ENCODE measurements at regions not wholly inside any gene's neighbourhood (a gene's known extent, or its start where the extent isn't known, plus 50 kb on each side); places are given as distances from the start of the nearest gene placed in this dataset.

- BruUV-seq (replicated peaks), result no TSS peak
- DNase-seq (ENCODE audit: low spot score), result no peak
- Histone ChIP-seq H3K4me1 (ENCODE audit: insufficient read depth, low read length, poor library complexity, severe bottlenecking) (no peaks in the 10 kb centered on the region), H3K79me2 (ENCODE audit: insufficient read depth, low read depth, low read length) (no peaks in the 10 kb centered on the region), H3K4me2 (ENCODE audit: low read length) (no peak overlapping the region), H3K9me2 (ENCODE audit: insufficient read depth, low read length) (no peaks in the 10 kb centered on the region), H2AFZ (ENCODE audit: low read length) (no peak overlapping the region), H3K9me3 (ENCODE audit: low read length) (no peaks in the 10 kb centered on the region), H3K27ac (ENCODE audit: low read depth, low read length, poor library complexity, severe bottlenecking) (no peak overlapping the region), H3K36me3 (ENCODE audit: insufficient read depth, low read length) (no peaks in the 10 kb centered on the region), H3K4me3 (ENCODE audit: low read depth, low read length, poor library complexity, severe bottlenecking) (no peak overlapping the region), H4K20me1 (ENCODE audit: insufficient read depth, low read length) (no peaks in the 10 kb centered on the region)
- intact Hi-C loops (cut with micrococcal nuclease; ENCODE audit: unreplicated experiment), result no loop called here
- ChIA-PET CTCF (ENCODE audit: unreplicated experiment) (no interaction called here), POLR2A (no interaction called here)
- no peak for TF ChIP-seq EZH2phosphoT487 (IDR thresholded peaks at IDR 0.05; ENCODE audit: borderline replicate concordance, low read depth, low read length)
- TF ChIP-seq CTCF (conservative IDR thresholded peaks at IDR 0.05; ENCODE audit: low read length), result no peak
Measured at GRCh38 chr7:96770758-96771157, 61.1 kb upstream of the SEM1 start.

DNA sequence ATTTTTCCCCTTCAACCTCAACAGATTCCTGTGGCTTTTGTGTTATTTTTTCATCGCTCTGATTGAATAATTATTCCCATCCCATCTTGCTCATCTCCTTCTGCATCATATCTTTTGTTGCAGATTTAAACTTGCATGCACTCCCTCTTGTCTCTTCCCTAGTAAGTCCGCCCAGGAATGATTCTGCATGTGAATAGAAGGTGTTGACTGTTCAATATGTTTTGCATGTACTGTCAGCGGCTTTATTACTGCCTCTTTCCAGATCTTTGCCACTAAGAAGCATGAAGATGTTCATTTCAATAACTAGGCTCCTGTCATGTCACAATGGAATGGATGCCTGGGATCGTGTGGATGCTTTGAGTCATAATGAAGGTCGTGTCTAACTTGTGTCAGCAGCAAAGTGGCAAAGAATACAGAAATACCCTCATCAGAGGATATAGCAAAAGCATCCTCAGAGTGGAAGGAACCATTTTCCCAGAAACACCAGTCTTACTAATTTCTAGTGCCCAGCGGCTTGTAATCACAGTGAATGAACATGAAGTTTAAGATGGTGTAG is 62.6 kb upstream of the SEM1 start:
- CTCF ChIA-PET (ENCODE audit: unreplicated experiment), result no interaction called here
- TF ChIP-seq CTCF (conservative IDR thresholded peaks at IDR 0.05; ENCODE audit: low read length) (no peak), EZH2phosphoT487 (IDR thresholded peaks at IDR 0.05; ENCODE audit: borderline replicate concordance, low read depth, low read length) (no peak)
- BruUV-seq (replicated peaks), result no TSS peak
- Histone ChIP-seq H3K36me3 (ENCODE audit: insufficient read depth, low read length) (no peaks in the 10 kb centered on the region), H3K9me3 (ENCODE audit: low read length) (no peaks in the 10 kb centered on the region), H3K79me2 (ENCODE audit: insufficient read depth, low read depth, low read length) (no peaks in the 10 kb centered on the region), H3K4me3 (ENCODE audit: low read depth, low read length, poor library complexity, severe bottlenecking) (no peak overlapping the region), H3K4me2 (ENCODE audit: low read length) (no peak overlapping the region), H3K4me1 (ENCODE audit: insufficient read depth, low read length, poor library complexity, severe bottlenecking) (no peaks in the 10 kb centered on the region), H2AFZ (ENCODE audit: low read length) (no peak overlapping the region), H3K27ac (ENCODE audit: low read depth, low read length, poor library complexity, severe bottlenecking) (no peak overlapping the region), H3K9me2 (ENCODE audit: insufficient read depth, low read length) (no peaks in the 10 kb centered on the region), H4K20me1 (ENCODE audit: insufficient read depth, low read length) (no peaks in the 10 kb centered on the region)
- DNase-seq (ENCODE audit: low spot score), result no peak
- intact Hi-C loops (cut with micrococcal nuclease; ENCODE audit: unreplicated experiment), result no loop called here
- POLR2A ChIA-PET, result no interaction called here

- intact Hi-C loops (cut with micrococcal nuclease; ENCODE audit: unreplicated experiment), result no loop called here
- Histone ChIP-seq H3K9me3 (ENCODE audit: low read length) (no peaks in the 10 kb centered on the region), H2AFZ (ENCODE audit: low read length) (no peak overlapping the region), H3K36me3 (ENCODE audit: insufficient read depth, low read length) (no peaks in the 10 kb centered on the region), H4K20me1 (ENCODE audit: insufficient read depth, low read length) (no peaks in the 10 kb centered on the region), H3K4me2 (ENCODE audit: low read length) (no peak overlapping the region), H3K4me3 (ENCODE audit: low read depth, low read length, poor library complexity, severe bottlenecking) (no peak overlapping the region), H3K27ac (ENCODE audit: low read depth, low read length, poor library complexity, severe bottlenecking) (no peak overlapping the region), H3K4me1 (ENCODE audit: insufficient read depth, low read length, poor library complexity, severe bottlenecking) (no peaks in the 10 kb centered on the region), H3K79me2 (ENCODE audit: insufficient read depth, low read depth, low read length) (no peaks in the 10 kb centered on the region), H3K9me2 (ENCODE audit: insufficient read depth, low read length) (no peaks in the 10 kb centered on the region)
- TF ChIP-seq EZH2phosphoT487 (IDR thresholded peaks at IDR 0.05; ENCODE audit: borderline replicate concordance, low read depth, low read length) (no peak), CTCF (conservative IDR thresholded peaks at IDR 0.05; ENCODE audit: low read length) (no peak)
- BruUV-seq (replicated peaks), result no TSS peak
- CTCF ChIA-PET (ENCODE audit: unreplicated experiment), result no interaction called here
- POLR2A ChIA-PET, result interaction anchor here (0.5 kb wide), 1 partner anchor 411 kb away, joined by 5 read pairs; no protein-coding TSS in a partner anchor
- DNase-seq (ENCODE audit: low spot score), result no peak
Measured at GRCh38 chr7:96773483-96773882, 63.8 kb upstream of the SEM1 start.
